Putamen (tissue), 1 donor: ENCODE measurements at regions not wholly inside any gene's neighbourhood (a gene's known extent, or its start where the extent isn't known, plus 50 kb on each side); places are given as distances from the start of the nearest gene placed in this dataset.

ENCODE experiments used
- DNase-seq: peaks from one replicate; pipeline ENCODE4 v3.0.0-alpha.2; 2016; ENCODE audit warnings: low spot score

- DNase-seq: no peak
Measured at GRCh38 chr6:56864171-56864616, 90.7 kb upstream of the BEND6 start.

- DNase-seq: no peak
Measured at GRCh38 chr6:56863366-56863765, 91.5 kb upstream of the BEND6 start.

- DNase-seq: no peak
Measured at GRCh38 chr6:56862415-56863175, 92.3 kb upstream of the BEND6 start.

GRCh38 chr6:56860475-56860874 lies 94.4 kb upstream of the BEND6 start:
- no peak for DNase-seq

GRCh38 chr6:56856036-56856580 lies 98.8 kb upstream of the BEND6 start:
- DNase-seq: no peak

GRCh38 chr6:56854086-56854485 lies 100.8 kb upstream of the BEND6 start:
- DNase-seq: no peak

- no peak for DNase-seq
Measured at GRCh38 chr6:56853541-56853940, 101.4 kb upstream of the BEND6 start.

- DNase-seq: no peak
Measured at GRCh38 chr6:56852260-56853010, 102.5 kb upstream of the BEND6 start.

GRCh38 chr6:56851541-56852259 lies 103.2 kb upstream of the BEND6 start:
- DNase-seq: peak; percentile 90

GRCh38 chr6:56851074-56851473 lies 103.8 kb upstream of the BEND6 start:
- no peak for DNase-seq

GRCh38 chr6:56850626-56851025 lies 104.3 kb upstream of the BEND6 start:
- DNase-seq: no peak

- DNase-seq: no peak
Measured at GRCh38 chr6:56849896-56850295, 105.0 kb upstream of the BEND6 start.

GRCh38 chr6:56848105-56848504 lies 106.8 kb upstream of the BEND6 start:
- DNase-seq: no peak

GRCh38 chr6:56845032-56845431 lies 109.9 kb upstream of the BEND6 start:
- DNase-seq: no peak

GRCh38 chr6:56843476-56844349 lies 111.2 kb upstream of the BEND6 start:
- peak; percentile 89 for DNase-seq

- DNase-seq: no peak
Measured at GRCh38 chr6:56842686-56843475, 112.0 kb upstream of the BEND6 start.

GRCh38 chr6:56841751-56842150 lies 113.2 kb upstream of the BEND6 start:
- DNase-seq: no peak

- DNase-seq: no peak
Measured at GRCh38 chr6:56841381-56841749, 113.5 kb upstream of the BEND6 start.

- DNase-seq: no peak
Measured at GRCh38 chr6:56840467-56841380, 114.2 kb upstream of the BEND6 start.
